Liver (tissue), 8 donors: ENCODE measurements at regions not wholly inside any gene's neighbourhood (a gene's known extent, or its start where the extent isn't known, plus 50 kb on each side); places are given as distances from the start of the nearest gene placed in this dataset.

Source experiments
- DNase-seq: peaks from one replicate; pipeline ENCODE4 v3.0.0-alpha.2; 2017; ENCODE audit warnings: low spot score
- H3K27ac ChIP-seq, 2 donors: one replicate each; pipeline ENCODE4 v1.7.0; 2013; ENCODE audit warnings: inconsistent platforms in 2 of 2, low read length in 2 of 2, control low read depth in 1 of 2, low read depth in 1 of 2, mild to moderate bottlenecking in 1 of 2
- H3K27me3 ChIP-seq, 4 donors: one replicate each; pipeline versions ENCODE4 v1.6.1 to v1.7.0; 2013; ENCODE audit warnings: low read length in 3 of 4, inconsistent platforms in 1 of 4, mild to moderate bottlenecking in 1 of 4, moderate library complexity in 1 of 4; ENCODE audit not compliant: control insufficient read depth in 4 of 4, insufficient read depth in 4 of 4
- H3K36me3 ChIP-seq, 4 donors: one replicate each; pipeline versions ENCODE4 v1.6.1 to v1.7.0; 2013; ENCODE audit warnings: low read length in 3 of 4, mild to moderate bottlenecking in 3 of 4, low read depth in 1 of 4, moderate library complexity in 1 of 4; ENCODE audit not compliant: control insufficient read depth in 4 of 4, insufficient read depth in 3 of 4
- H3K4me1 ChIP-seq, 4 donors: one replicate each; pipeline versions ENCODE4 v1.6.1 to v1.7.0; 2013; ENCODE audit warnings: low read length in 3 of 4, mild to moderate bottlenecking in 3 of 4, moderate library complexity in 1 of 4; ENCODE audit not compliant: control insufficient read depth in 4 of 4, insufficient read depth in 4 of 4
- H3K4me3 ChIP-seq, 3 donors: one replicate each; pipeline versions ENCODE4 v1.6.1 to v1.7.0; 2013; ENCODE audit warnings: low read length in 3 of 3, control low read depth in 1 of 3, low read depth in 1 of 3, mild to moderate bottlenecking in 1 of 3
- H3K9ac ChIP-seq, 2 donors: one replicate each; pipeline ENCODE4 v1.7.0; 2013; ENCODE audit warnings: low read length in 2 of 2, mild to moderate bottlenecking in 2 of 2, moderate library complexity in 2 of 2, control low read depth in 1 of 2, low read depth in 1 of 2
- H3K9me3 ChIP-seq, 4 donors: one replicate each; pipeline versions ENCODE4 v1.6.1 to v1.7.0; 2013; ENCODE audit warnings: low read length in 3 of 4; ENCODE audit not compliant: control insufficient read depth in 4 of 4
- FOXA1 ChIP-seq: IDR thresholded peaks from 2 replicates; pipeline ENCODE4 v1.6.1; 2016; ENCODE audit warnings: antibody characterized with exemption
- FOXA2 ChIP-seq: IDR thresholded peaks from 2 replicates; pipeline ENCODE4 v1.6.1; 2016; ENCODE audit warnings: antibody characterized with exemption
- GABPA ChIP-seq, 2 donors: IDR thresholded peaks in 1 of 2; conservative IDR thresholded peaks in 1 of 2; 2 replicates each; pipeline ENCODE4 v1.6.1; 2016; ENCODE audit warnings: antibody characterized with exemption in 2 of 2, mild to moderate bottlenecking in 1 of 2, moderate library complexity in 1 of 2
- HNF4A ChIP-seq, 2 donors: conservative IDR thresholded peaks; 2 replicates each; pipeline ENCODE4 v1.6.1; 2016; ENCODE audit warnings: antibody characterized with exemption in 2 of 2, mild to moderate bottlenecking in 2 of 2
- HNF4G ChIP-seq: IDR thresholded peaks from 2 replicates; pipeline ENCODE4 v1.6.1; 2016; ENCODE audit warnings: antibody characterized with exemption
- JUND ChIP-seq, 2 donors: IDR thresholded peaks; 2 replicates each; pipeline ENCODE4 v1.6.1; 2016; ENCODE audit warnings: antibody characterized with exemption in 2 of 2
- NR2F2 ChIP-seq: IDR thresholded peaks from 2 replicates; pipeline ENCODE4 v1.6.1; 2016; ENCODE audit warnings: antibody characterized with exemption
- RAD21 ChIP-seq, 2 donors: IDR thresholded peaks; 2 replicates each; pipeline ENCODE4 v1.6.1; 2016; ENCODE audit warnings: antibody characterized with exemption in 2 of 2, mild to moderate bottlenecking in 2 of 2
- REST ChIP-seq: IDR thresholded peaks from 2 replicates; pipeline ENCODE4 v1.6.1; 2016; ENCODE audit warnings: antibody characterized with exemption, mild to moderate bottlenecking
- RXRA ChIP-seq, 2 donors: IDR thresholded peaks; 2 replicates each; pipeline ENCODE4 v1.6.1; 2017 to 2018; ENCODE audit warnings: antibody characterized with exemption in 2 of 2, mild to moderate bottlenecking in 1 of 2
- SP1 ChIP-seq: IDR thresholded peaks from 2 replicates; pipeline ENCODE4 v1.6.1; 2018; ENCODE audit warnings: antibody characterized with exemption, mild to moderate bottlenecking
- YY1 ChIP-seq: IDR thresholded peaks from 2 replicates; pipeline ENCODE4 v1.6.1; 2016; ENCODE audit warnings: antibody characterized with exemption, mild to moderate bottlenecking
- ZBTB33 ChIP-seq: IDR thresholded peaks from 2 replicates; pipeline ENCODE4 v1.6.1; 2016; ENCODE audit warnings: antibody characterized with exemption
- WGBS: extraction: QIAGEN DNeasy Blood & Tissue Kit; methylation state at CpG from one replicate; pipeline ENCODE4 v1.1.7; 2013; 5-methylcytosine and 5-hydroxymethylcytosine counted together
- TF ChIP-seq, protein P1 (sequence below): IDR thresholded peaks from 2 replicates; pipeline ENCODE4 v1.6.1; 2016; ENCODE audit warnings: antibody characterized with exemption
- TF ChIP-seq, protein P2 (sequence below): fragments of 150-350 bp; IDR thresholded peaks from 2 replicates; pipeline ENCODE4 v1.5.1; 2017; ENCODE audit warnings: improper control_type of control experiment, low read depth, low read length; ENCODE audit not compliant: missing input control
- donor health status: healthy.
- donor health status: healthy.
- donor health status: healthy.
- donor health status: healthy.
- donor health status: healthy.

GRCh38 chr15:95588056-95588455 is 742.4 kb upstream of the NR2F2 start:
- no peak overlapping the region for H3K27ac ChIP-seq
- H3K9ac ChIP-seq = no peak overlapping the region
- no peaks in the 10 kb centered on the region for H3K4me1 ChIP-seq
- H3K9me3 ChIP-seq = no peaks in the 10 kb centered on the region
- H3K36me3 ChIP-seq = no peaks in the 10 kb centered on the region
- TF ChIP-seq, protein P1, sequence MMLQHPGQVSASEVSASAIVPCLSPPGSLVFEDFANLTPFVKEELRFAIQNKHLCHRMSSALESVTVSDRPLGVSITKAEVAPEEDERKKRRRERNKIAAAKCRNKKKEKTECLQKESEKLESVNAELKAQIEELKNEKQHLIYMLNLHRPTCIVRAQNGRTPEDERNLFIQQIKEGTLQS = no peak
- TF ChIP-seq GABPA (IDR thresholded peaks at IDR 0.05 in 1 of 2, conservative IDR thresholded peaks at IDR 0.05 in 1 of 2) (no peak), HNF4G (no peak), RAD21 (IDR thresholded peaks at IDR 0.05) (no peak), HNF4A (conservative IDR thresholded peaks at IDR 0.05) (no peak), FOXA2 (no peak), JUND (IDR thresholded peaks at IDR 0.05) (no peak)
- TF ChIP-seq, protein P2, sequence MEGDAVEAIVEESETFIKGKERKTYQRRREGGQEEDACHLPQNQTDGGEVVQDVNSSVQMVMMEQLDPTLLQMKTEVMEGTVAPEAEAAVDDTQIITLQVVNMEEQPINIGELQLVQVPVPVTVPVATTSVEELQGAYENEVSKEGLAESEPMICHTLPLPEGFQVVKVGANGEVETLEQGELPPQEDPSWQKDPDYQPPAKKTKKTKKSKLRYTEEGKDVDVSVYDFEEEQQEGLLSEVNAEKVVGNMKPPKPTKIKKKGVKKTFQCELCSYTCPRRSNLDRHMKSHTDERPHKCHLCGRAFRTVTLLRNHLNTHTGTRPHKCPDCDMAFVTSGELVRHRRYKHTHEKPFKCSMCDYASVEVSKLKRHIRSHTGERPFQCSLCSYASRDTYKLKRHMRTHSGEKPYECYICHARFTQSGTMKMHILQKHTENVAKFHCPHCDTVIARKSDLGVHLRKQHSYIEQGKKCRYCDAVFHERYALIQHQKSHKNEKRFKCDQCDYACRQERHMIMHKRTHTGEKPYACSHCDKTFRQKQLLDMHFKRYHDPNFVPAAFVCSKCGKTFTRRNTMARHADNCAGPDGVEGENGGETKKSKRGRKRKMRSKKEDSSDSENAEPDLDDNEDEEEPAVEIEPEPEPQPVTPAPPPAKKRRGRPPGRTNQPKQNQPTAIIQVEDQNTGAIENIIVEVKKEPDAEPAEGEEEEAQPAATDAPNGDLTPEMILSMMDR = no peak
- H3K4me3 ChIP-seq = no peak overlapping the region
- DNase-seq = no peak
- H3K27me3 ChIP-seq = no peaks in the 10 kb centered on the region
- 78% methylated on average over 2 of the region's 2 CpGs for WGBS

GRCh38 chr15:95590533-95591044 is 739.9 kb upstream of the NR2F2 start:
- no peak for DNase-seq
- H3K4me3 ChIP-seq = no peak overlapping the region
- H3K4me1 ChIP-seq = no peaks in the 10 kb centered on the region
- H3K27me3 ChIP-seq = no peaks in the 10 kb centered on the region
- no peak overlapping the region for H3K27ac ChIP-seq
- WGBS = 72% methylated on average over 5 of the region's 5 CpGs
- no peaks in the 10 kb centered on the region for H3K36me3 ChIP-seq
- no peak overlapping the region for H3K9ac ChIP-seq
- no peaks in the 10 kb centered on the region for H3K9me3 ChIP-seq
- TF ChIP-seq ZBTB33 = no peak
- no peak for TF ChIP-seq FOXA1
- TF ChIP-seq GABPA (IDR thresholded peaks at IDR 0.05 in 1 of 2, conservative IDR thresholded peaks at IDR 0.05 in 1 of 2) = no peak
- no peak for TF ChIP-seq RAD21 (IDR thresholded peaks at IDR 0.05)
- no peak for TF ChIP-seq SP1
- TF ChIP-seq, protein P1 = no peak
- no peak for TF ChIP-seq REST
- no peak for TF ChIP-seq JUND (IDR thresholded peaks at IDR 0.05)
- TF ChIP-seq RXRA (IDR thresholded peaks at IDR 0.05) = no peak
- no peak for TF ChIP-seq NR2F2
- TF ChIP-seq YY1 = no peak
